Esophagus muscularis mucosa (tissue), 4 donors: ENCODE measurements at regions not wholly inside any gene's neighbourhood (a gene's known extent, or its start where the extent isn't known, plus 50 kb on each side); places are given as distances from the start of the nearest gene placed in this dataset.

Experiments
- DNase-seq: peaks from one replicate; pipeline ENCODE4 v3.0.0-alpha.2; 2017; ENCODE audit errors: extremely low spot score
- H3K27ac ChIP-seq, 4 donors: fragments of 200-600 bp; sonication (generic); replicated peaks in 1 of 4; 1 replicate in 3 of 4; 2 replicates in 1 of 4; pipeline ENCODE4 v1.5.1; 2016 to 2019; ENCODE audit warnings: mild to moderate bottlenecking in 1 of 4
- H3K27me3 ChIP-seq, 4 donors: fragments of 200-600 bp; sonication (generic); one replicate each; pipeline versions ENCODE4 v1.5.1 to v1.6.0; 2016 to 2019
- H3K36me3 ChIP-seq, 4 donors: fragments of 200-600 bp; sonication (generic); one replicate each; pipeline ENCODE4 v1.5.1; 2016 to 2019
- H3K4me1 ChIP-seq, 4 donors: fragments of 200-600 bp; sonication (generic); one replicate each; pipeline ENCODE4 v1.5.1; 2016 to 2019
- H3K4me3 ChIP-seq, 4 donors: fragments of 200-600 bp; sonication (generic); 1 replicate in 2 of 4; 2 replicates in 2 of 4; pipeline ENCODE4 v1.5.1; 2016 to 2019; ENCODE audit warnings: mild to moderate bottlenecking in 4 of 4, moderate library complexity in 1 of 4
- H3K9me3 ChIP-seq, 4 donors: fragments of 200-600 bp; sonication (generic); 1 replicate in 3 of 4; 2 replicates in 1 of 4; pipeline ENCODE4 v1.5.1; 2016 to 2019
- EP300 ChIP-seq: sonication (generic); formaldehyde crosslinking; IDR thresholded peaks from one replicate; pipeline ENCODE4 v1.6.1; 2017; ENCODE audit warnings: antibody characterized with exemption
- POLR2A ChIP-seq: fragments of 450-650 bp; IDR thresholded peaks from one replicate; pipeline ENCODE4 v1.6.1; 2017; ENCODE audit warnings: antibody characterized with exemption, moderate library complexity, mild to moderate bottlenecking, low read depth
- POLR2AphosphoS5 ChIP-seq, 2 donors: sonication (generic); formaldehyde crosslinking; IDR thresholded peaks; one replicate each; pipeline ENCODE4 v1.6.1; 2017; ENCODE audit warnings: antibody characterized with exemption in 2 of 2
- WGBS: methylation state at CpG from one replicate; pipeline ENCODE4 v1.1.5; 2018; 5-methylcytosine and 5-hydroxymethylcytosine counted together
- intact Hi-C: fragments of 100-400 bp; cut with DNase I; formaldehyde crosslinking; loops from one replicate; pipeline ENCODE4 v1.15.1; 2023
- TF ChIP-seq, protein P1 (sequence below), 3 experiments: fragments of 200-600 bp in 2 of 3; fragments of 450-650 bp in 1 of 3; sonication (generic) in 2 of 3; IDR thresholded peaks; one replicate each; pipeline ENCODE4 v1.5.1; 2017 to 2019; ENCODE audit warnings: antibody characterized with exemption in 3 of 3, mild to moderate bottlenecking in 2 of 3, moderate library complexity in 1 of 3

DNA sequence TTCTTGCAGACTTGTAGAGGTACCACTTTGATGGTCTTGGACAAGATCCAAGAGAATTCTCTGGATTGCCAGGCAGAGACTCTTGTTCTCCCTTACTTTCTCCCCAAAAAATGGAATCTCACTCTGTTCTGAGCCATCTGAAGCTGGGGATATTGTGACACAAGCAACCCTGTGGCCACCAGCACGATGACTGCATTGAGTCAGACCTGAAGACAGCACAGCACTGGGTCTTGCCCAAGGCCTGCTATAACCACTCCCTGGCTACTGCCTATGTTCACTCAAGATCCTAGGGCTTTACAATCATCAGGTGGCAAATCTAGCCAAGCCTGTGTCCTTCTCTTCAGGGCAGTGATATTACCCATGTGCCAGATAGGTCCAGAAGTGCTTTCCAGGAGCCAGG is 202.5 kb upstream of the SERP2 start:
- TF ChIP-seq POLR2AphosphoS5 (IDR thresholded peaks at IDR 0.05) (no peak), EP300 (no peak), POLR2A (no peak)
- TF ChIP-seq, protein P1, sequence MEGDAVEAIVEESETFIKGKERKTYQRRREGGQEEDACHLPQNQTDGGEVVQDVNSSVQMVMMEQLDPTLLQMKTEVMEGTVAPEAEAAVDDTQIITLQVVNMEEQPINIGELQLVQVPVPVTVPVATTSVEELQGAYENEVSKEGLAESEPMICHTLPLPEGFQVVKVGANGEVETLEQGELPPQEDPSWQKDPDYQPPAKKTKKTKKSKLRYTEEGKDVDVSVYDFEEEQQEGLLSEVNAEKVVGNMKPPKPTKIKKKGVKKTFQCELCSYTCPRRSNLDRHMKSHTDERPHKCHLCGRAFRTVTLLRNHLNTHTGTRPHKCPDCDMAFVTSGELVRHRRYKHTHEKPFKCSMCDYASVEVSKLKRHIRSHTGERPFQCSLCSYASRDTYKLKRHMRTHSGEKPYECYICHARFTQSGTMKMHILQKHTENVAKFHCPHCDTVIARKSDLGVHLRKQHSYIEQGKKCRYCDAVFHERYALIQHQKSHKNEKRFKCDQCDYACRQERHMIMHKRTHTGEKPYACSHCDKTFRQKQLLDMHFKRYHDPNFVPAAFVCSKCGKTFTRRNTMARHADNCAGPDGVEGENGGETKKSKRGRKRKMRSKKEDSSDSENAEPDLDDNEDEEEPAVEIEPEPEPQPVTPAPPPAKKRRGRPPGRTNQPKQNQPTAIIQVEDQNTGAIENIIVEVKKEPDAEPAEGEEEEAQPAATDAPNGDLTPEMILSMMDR (IDR thresholded peaks at IDR 0.05), result no peak
- Histone ChIP-seq H3K27me3 (no peaks in the 10 kb centered on the region), H3K4me3 (no peak overlapping the region), H3K36me3 (no peaks in the 10 kb centered on the region), H3K4me1 (peaks cover 10 to 29% (median 23%) of the 10 kb centered on the region in 4 donors), H3K27ac (no peak overlapping the region), H3K9me3 (no peaks in the 10 kb centered on the region)
- 86% methylated on average over 1 of the region's 1 CpG for WGBS
- DNase-seq, result peak; percentile 50
- intact Hi-C loops, result no loop called here

- Histone ChIP-seq H3K27ac (no peak overlapping the region), H3K9me3 (no peaks in the 10 kb centered on the region), H3K4me1 (peaks cover 10 to 32% (median 28%) of the 10 kb centered on the region in 4 donors), H3K36me3 (no peaks in the 10 kb centered on the region), H3K4me3 (no peak overlapping the region), H3K27me3 (no peaks in the 10 kb centered on the region)
- TF ChIP-seq POLR2AphosphoS5 (IDR thresholded peaks at IDR 0.05) (no peak), EP300 (no peak), POLR2A (no peak)
- TF ChIP-seq, protein P1 (IDR thresholded peaks at IDR 0.05), result no peak
- intact Hi-C loops, result no loop called here
- DNase-seq, result peak; percentile 55
Measured at GRCh38 chr13:44171861-44172260, 201.8 kb upstream of the SERP2 start.

DNA sequence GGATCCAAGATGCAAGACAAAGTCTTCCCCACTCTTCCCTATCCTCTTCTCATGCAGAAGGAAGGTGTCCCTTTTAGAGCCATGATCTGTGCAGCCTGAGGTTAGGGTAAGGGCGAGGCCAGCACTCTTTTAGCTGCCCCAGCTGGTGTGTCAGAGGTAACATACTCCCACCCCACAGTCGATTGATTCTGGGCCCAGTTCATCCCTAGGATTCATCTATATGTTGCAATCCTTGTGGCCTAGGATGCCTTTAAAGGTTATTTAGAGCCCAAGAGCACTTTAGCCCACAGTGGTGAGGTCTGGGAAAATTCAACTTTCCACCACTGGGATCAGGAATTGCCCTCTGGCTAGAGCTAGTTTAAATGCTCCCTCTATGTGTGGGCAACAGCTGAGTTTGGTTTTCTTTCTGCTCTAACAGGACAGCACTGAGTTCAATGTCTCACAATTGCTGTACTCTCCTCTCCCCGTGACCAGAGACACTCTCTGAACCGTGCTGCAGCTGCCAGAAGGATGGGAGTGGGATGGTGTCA is 201.3 kb upstream of the SERP2 start:
- Histone ChIP-seq H3K4me3 (no peak overlapping the region), H3K27ac (no peak overlapping the region), H3K9me3 (no peaks in the 10 kb centered on the region), H3K36me3 (no peaks in the 10 kb centered on the region), H3K27me3 (no peaks in the 10 kb centered on the region), H3K4me1 (peaks cover 10 to 32% (median 28%) of the 10 kb centered on the region in 4 donors)
- intact Hi-C loops, result no loop called here
- TF ChIP-seq, protein P1 (IDR thresholded peaks at IDR 0.05), result no peak
- DNase-seq, result peak; percentile 64
- 87% methylated on average over 3 of the region's 4 CpGs for WGBS

- no peaks in the 10 kb centered on the region for H3K36me3 ChIP-seq
- no peaks in the 10 kb centered on the region for H3K9me3 ChIP-seq
- TF ChIP-seq POLR2A, result no peak
- TF ChIP-seq, protein P1 (IDR thresholded peaks at IDR 0.05), result no peak
- TF ChIP-seq EP300, result no peak
- TF ChIP-seq POLR2AphosphoS5 (IDR thresholded peaks at IDR 0.05), result no peak
- H3K4me1 ChIP-seq, result peaks cover 10 to 32% (median 28%) of the 10 kb centered on the region in 4 donors
- peak; percentile 88 for DNase-seq
- intact Hi-C loops, result no loop called here
- peak overlapping the region; percentile 21 to 61 (median 56) for H3K27ac ChIP-seq
- no peaks in the 10 kb centered on the region for H3K27me3 ChIP-seq
- no peak overlapping the region for H3K4me3 ChIP-seq
- 75% methylated on average over 2 of the region's 3 CpGs for WGBS
Measured at GRCh38 chr13:44174769-44175425, 198.7 kb upstream of the SERP2 start.

DNA sequence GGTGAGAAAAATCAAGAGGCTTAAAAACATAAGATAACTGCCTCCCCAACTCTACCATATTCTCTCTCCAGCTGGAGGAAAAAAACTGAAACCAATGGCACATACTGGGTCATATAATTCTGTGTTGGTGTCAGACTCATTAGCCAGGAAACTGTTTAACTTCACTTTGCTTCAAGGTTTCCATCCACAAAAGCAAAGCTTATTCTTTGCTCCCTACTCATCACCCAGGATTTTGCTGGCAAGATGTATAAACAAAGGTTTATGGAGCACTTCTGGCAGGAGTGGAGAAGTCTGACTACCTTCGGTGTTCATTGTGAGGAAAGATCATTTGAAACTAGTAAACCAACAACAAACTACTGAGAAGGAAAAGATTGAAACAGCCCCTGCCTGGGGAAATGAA is 197.5 kb upstream of the SERP2 start:
- DNase-seq, result peak; percentile 8
- peaks cover 10 to 32% (median 28%) of the 10 kb centered on the region in 4 donors for H3K4me1 ChIP-seq
- peak overlapping the region; percentile 48 to 61 (median 57) for H3K27ac ChIP-seq
- H3K36me3 ChIP-seq, result no peaks in the 10 kb centered on the region
- TF ChIP-seq POLR2A (no peak), EP300 (no peak), POLR2AphosphoS5 (IDR thresholded peaks at IDR 0.05) (no peak)
- TF ChIP-seq, protein P1 (IDR thresholded peaks at IDR 0.05), result no peak
- H3K4me3 ChIP-seq, result no peak overlapping the region
- WGBS, result no CpG with 5 or more reads among the region's 1 CpG
- H3K9me3 ChIP-seq, result no peaks in the 10 kb centered on the region
- intact Hi-C loops, result no loop called here
- no peaks in the 10 kb centered on the region for H3K27me3 ChIP-seq
